Ishikawa (cell line): ENCODE measurements at regions not wholly inside any gene's neighbourhood (a gene's known extent, or its start where the extent isn't known, plus 50 kb on each side); places are given as distances from the start of the nearest gene placed in this dataset.

Source experiments
- CREB1 ChIP-seq: IDR thresholded peaks from 2 replicates; pipeline ENCODE4 v1.6.1; 2012; ENCODE audit warnings: low read depth
- NFIC ChIP-seq: IDR thresholded peaks from 2 replicates; pipeline ENCODE4 v1.6.1; 2012
- TAF1 ChIP-seq: IDR thresholded peaks from 2 replicates; pipeline ENCODE4 v1.6.1; 2012; ENCODE audit warnings: low read depth, mild to moderate bottlenecking
- ZBTB7A ChIP-seq: IDR thresholded peaks from 2 replicates; pipeline ENCODE4 v1.6.1; 2012; ENCODE audit warnings: low read depth
- TF ChIP-seq, protein P1 (sequence below): IDR thresholded peaks from 2 replicates; pipeline ENCODE4 v1.6.1; 2012; ENCODE audit warnings: low read depth, mild to moderate bottlenecking
- TF ChIP-seq, protein P2 (sequence below): IDR thresholded peaks from 2 replicates; pipeline ENCODE4 v1.6.1; 2012

DNA sequence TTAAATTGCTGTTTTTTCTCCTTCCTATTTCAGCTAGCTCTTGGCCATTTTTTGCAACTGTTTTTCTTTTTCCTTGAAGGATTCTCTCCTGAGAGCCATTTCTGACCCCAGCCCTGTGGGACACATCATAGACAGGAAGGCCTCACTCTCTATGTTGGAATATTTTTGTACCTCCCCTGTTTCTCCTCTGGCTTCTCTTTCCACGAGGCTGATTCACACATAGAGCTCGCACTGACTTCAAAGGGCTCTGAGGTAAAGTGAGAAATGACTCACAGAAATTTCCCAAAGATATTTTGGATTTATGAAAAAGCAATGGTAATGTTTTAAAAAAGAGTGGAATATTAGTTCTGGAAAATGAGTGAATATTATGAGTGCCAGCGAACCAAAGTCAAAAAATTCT, 181.7 kb upstream of the IGFBP7 start:
- TF ChIP-seq TAF1, result no peak
- no peak for TF ChIP-seq ZBTB7A
- TF ChIP-seq, protein P1, sequence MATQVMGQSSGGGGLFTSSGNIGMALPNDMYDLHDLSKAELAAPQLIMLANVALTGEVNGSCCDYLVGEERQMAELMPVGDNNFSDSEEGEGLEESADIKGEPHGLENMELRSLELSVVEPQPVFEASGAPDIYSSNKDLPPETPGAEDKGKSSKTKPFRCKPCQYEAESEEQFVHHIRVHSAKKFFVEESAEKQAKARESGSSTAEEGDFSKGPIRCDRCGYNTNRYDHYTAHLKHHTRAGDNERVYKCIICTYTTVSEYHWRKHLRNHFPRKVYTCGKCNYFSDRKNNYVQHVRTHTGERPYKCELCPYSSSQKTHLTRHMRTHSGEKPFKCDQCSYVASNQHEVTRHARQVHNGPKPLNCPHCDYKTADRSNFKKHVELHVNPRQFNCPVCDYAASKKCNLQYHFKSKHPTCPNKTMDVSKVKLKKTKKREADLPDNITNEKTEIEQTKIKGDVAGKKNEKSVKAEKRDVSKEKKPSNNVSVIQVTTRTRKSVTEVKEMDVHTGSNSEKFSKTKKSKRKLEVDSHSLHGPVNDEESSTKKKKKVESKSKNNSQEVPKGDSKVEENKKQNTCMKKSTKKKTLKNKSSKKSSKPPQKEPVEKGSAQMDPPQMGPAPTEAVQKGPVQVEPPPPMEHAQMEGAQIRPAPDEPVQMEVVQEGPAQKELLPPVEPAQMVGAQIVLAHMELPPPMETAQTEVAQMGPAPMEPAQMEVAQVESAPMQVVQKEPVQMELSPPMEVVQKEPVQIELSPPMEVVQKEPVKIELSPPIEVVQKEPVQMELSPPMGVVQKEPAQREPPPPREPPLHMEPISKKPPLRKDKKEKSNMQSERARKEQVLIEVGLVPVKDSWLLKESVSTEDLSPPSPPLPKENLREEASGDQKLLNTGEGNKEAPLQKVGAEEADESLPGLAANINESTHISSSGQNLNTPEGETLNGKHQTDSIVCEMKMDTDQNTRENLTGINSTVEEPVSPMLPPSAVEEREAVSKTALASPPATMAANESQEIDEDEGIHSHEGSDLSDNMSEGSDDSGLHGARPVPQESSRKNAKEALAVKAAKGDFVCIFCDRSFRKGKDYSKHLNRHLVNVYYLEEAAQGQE, result no peak
- TF ChIP-seq NFIC, result no peak
- no peak for TF ChIP-seq CREB1
- TF ChIP-seq, protein P2, sequence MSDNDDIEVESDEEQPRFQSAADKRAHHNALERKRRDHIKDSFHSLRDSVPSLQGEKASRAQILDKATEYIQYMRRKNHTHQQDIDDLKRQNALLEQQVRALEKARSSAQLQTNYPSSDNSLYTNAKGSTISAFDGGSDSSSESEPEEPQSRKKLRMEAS, result no peak
